Naive thymus-derived CD8-positive, alpha-beta T cell (primary cell): ENCODE measurements at regions not wholly inside any gene's neighbourhood (a gene's known extent, or its start where the extent isn't known, plus 50 kb on each side); places are given as distances from the start of the nearest gene placed in this dataset.
A peak's percentile ranks its signal among the peaks of the same experiment; 100 is the strongest.

Experiments used
- ATAC-seq, 2 donors: fragments of 150-1000 bp; cut with Tn5 transposase in 1 of 2; sonication (Bioruptor Pico), chemical (Tn5 transposase) in 1 of 2; 1 replicate in 1 of 2; 2 replicates in 1 of 2; pipeline ENCODE4 v1.10.0; 2021; ENCODE audit warnings: mild to moderate bottlenecking in 2 of 2, moderate library complexity in 2 of 2
- POLR2A ChIA-PET: fragments of 350-600 bp; sonication (Branson Sonifier 250); formaldehyde crosslinking; loops from one replicate; lab custom pipeline; 2021; ENCODE audit warnings: antibody characterized with exemption; lab: Charles Lee
- DNase-seq, 10 donors: peaks; one replicate each; pipeline versions ENCODE4 v3.0.0 to v3.0.0-alpha.2; 2020 to 2022
- H3K27ac Mint-ChIP-seq, 10 donors: one replicate each; pipeline ENCODE4 v1.8.0; 2020 to 2022; ENCODE audit warnings: mild to moderate bottlenecking in 10 of 10, mixed read lengths in 10 of 10, moderate library complexity in 4 of 10, inconsistent platforms in 1 of 10
- H3K27me3 Mint-ChIP-seq, 5 donors: one replicate each; pipeline ENCODE4 v1.8.0; 2021 to 2022; ENCODE audit warnings: mixed read lengths in 5 of 5
- H3K36me3 Mint-ChIP-seq, 3 donors: one replicate each; pipeline ENCODE4 v1.8.0; 2020 to 2022; ENCODE audit warnings: mixed read lengths in 3 of 3, mild to moderate bottlenecking in 2 of 3, inconsistent platforms in 1 of 3
- H3K4me1 Mint-ChIP-seq, 4 donors: one replicate each; pipeline ENCODE4 v1.8.0; 2021 to 2022; ENCODE audit warnings: mixed read lengths in 4 of 4
- H3K4me3 Mint-ChIP-seq, 10 donors: one replicate each; pipeline ENCODE4 v1.8.0; 2020 to 2022; ENCODE audit warnings: mild to moderate bottlenecking in 10 of 10, mixed read lengths in 10 of 10, moderate library complexity in 6 of 10, inconsistent platforms in 1 of 10
- H3K9me3 Mint-ChIP-seq, 9 donors: one replicate each; pipeline ENCODE4 v1.8.0; 2020 to 2022; ENCODE audit warnings: mixed read lengths in 9 of 9, mild to moderate bottlenecking in 3 of 9, inconsistent platforms in 1 of 9, moderate library complexity in 1 of 9

DNA sequence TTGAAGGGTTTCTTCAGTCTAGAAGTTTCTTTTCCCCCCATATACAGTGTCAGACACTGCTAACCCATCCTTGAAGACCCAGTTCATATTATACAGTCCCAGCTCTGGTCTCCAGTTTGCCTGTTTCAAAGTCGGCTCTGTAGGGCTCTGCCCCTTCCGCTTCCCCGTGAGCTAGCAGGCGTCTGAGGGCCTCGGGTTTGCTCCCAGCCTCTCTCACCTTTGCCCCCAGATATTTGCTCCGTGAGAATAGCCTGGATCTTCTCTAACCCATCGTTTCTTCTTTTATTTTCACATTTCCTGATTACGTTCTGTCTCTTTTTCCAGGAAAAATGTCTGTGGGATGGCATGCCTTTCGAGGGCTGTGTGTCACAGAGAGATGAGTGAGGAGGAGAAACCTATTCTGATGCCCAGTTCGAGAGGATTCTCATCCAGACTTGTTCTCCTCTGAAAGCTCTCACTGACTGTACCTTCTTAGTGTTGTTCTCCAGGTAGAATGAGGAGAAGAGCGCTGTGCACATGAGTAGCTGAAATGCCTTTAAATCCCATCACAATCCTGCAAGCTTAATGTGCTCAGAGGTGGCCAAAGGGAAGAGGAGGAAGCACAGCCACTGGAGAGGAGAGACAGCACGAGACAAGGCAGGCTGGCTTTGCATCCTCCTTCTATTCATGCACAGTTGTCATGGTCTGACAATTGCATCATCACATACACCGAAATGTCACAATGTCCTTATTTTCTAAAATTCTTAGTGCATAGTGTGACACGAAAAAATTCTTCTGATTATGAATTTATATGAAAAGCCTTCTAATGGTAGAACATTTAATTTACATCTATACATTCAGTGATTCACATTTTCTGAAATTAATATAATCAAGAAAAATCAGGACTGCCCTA, 171.1 kb downstream of the FOXA2 start:
- Mint-ChIP-seq H3K9me3 (peaks cover 0 to 34% (median 1%) of the 10 kb centered on the region in 9 donors), H3K4me1 (no peaks in the 10 kb centered on the region), H3K27me3 (peaks cover 0 to 24% (median 2%) of the 10 kb centered on the region in 5 donors), H3K4me3 (no peak overlapping the region), H3K36me3 (no peaks in the 10 kb centered on the region), H3K27ac (no peak overlapping the region)
- ATAC-seq: no peak
- POLR2A ChIA-PET: no interaction called here
- DNase-seq: no peak

DNA sequence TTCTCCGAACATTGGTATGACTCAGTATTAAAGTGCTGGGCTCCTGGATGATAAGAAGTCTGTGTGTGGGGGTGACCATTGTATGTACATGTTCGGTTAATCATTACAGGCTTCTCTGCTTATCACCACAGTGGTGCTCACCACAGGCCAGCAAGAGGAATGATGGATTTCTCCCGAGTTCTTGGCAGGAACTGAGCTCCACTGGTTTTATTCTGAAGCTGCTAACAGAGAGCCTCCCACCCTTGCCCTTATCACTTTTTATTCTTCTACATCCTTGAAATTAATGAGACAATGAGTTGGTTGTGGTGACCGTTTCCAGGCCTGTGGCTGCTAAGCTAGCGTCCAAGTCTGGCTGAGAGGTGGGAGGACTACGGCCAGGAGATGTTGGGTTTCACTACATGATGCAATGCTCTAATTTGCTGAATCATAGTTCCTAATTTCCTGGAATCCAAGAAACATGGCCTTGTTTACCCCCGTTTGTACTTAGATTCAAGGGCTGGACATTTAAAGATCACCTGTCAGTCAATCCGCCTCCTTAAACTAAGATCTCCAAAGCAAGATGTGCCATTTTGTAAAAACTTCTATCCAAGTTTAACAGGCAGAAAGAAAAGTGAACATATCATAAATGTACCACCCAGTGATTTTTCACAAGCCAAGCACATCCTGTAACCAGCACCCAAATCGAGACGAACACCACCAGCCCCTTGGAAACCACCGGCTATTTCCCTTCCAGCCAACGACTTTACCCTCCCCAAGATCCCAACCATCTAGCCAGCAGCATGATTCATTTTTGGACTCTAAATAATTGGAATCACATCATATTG, 172.5 kb downstream of the FOXA2 start:
- DNase-seq (no peak), ATAC-seq (no peak)
- H3K27ac Mint-ChIP-seq: no peak overlapping the region
- no peaks in the 10 kb centered on the region for H3K36me3 Mint-ChIP-seq
- H3K27me3 Mint-ChIP-seq: peaks cover 1 to 14% (median 2%) of the 10 kb centered on the region in 5 donors
- POLR2A ChIA-PET: no interaction called here
- no peak overlapping the region for H3K4me3 Mint-ChIP-seq
- H3K9me3 Mint-ChIP-seq: peaks cover 0 to 24% (median 0%) of the 10 kb centered on the region in 9 donors
- peaks cover 0 to 4% (median 2%) of the 10 kb centered on the region in 4 donors for H3K4me1 Mint-ChIP-seq

DNA sequence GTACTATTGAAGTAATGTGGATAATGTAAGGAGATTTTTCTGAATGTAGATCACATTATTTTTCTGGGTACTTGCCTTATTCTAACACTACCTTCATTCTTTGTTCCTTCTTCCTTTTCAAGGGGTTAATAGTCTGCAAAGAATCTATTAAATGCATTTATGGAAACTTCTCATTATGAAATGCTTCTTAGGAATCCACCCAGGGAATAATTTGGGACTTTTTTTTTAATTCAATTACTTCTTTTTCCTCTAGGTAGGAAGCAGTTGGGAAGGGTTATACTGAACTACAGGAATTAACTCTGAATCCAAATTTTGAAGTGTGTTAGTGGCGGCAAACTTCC, 173.1 kb downstream of the FOXA2 start:
- Mint-ChIP-seq H3K27ac (no peak overlapping the region), H3K4me3 (no peak overlapping the region), H3K36me3 (no peaks in the 10 kb centered on the region), H3K27me3 (peaks cover 1 to 14% (median 2%) of the 10 kb centered on the region in 5 donors), H3K9me3 (peaks cover 0 to 24% (median 0%) of the 10 kb centered on the region in 9 donors), H3K4me1 (peaks cover 2 to 9% (median 4%) of the 10 kb centered on the region in 4 donors)
- no peak for ATAC-seq
- DNase-seq: no peak
- POLR2A ChIA-PET: no interaction called here

DNA sequence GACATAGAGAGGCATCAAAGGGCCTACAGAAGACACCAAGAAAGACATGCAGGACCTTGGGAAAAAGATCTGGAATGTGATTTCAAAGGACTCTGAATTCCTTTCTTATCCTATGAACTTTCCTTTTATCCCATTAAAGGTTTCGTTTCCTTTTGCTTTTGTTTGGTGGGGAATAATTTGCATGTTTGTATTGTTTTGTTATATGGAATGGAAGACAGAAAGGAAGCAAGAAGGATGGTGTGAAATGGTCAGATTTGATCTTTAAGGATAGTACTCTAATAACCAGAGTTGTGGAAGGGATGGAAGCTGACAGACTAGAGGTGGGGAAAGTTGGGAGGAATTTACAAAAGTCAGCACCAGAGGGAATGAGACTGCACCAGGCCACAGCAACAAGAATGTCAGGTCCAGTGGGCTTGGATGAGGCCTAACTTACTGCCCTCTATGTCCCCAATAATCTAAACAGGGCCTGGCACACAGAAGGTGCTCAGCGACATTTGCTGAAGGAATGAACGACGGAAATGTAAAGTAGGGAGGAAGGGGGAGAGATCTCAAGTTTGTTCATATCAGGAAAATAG, 173.7 kb downstream of the FOXA2 start:
- no peak for DNase-seq
- H3K4me3 Mint-ChIP-seq: no peak overlapping the region
- H3K36me3 Mint-ChIP-seq: no peaks in the 10 kb centered on the region
- H3K27me3 Mint-ChIP-seq: peaks cover 1 to 14% (median 2%) of the 10 kb centered on the region in 5 donors
- H3K9me3 Mint-ChIP-seq: peaks cover 0 to 24% (median 0%) of the 10 kb centered on the region in 9 donors
- no peak overlapping the region for H3K27ac Mint-ChIP-seq
- H3K4me1 Mint-ChIP-seq: peaks cover 2 to 10% (median 4%) of the 10 kb centered on the region in 4 donors
- ATAC-seq: no peak
- POLR2A ChIA-PET: no interaction called here

DNA sequence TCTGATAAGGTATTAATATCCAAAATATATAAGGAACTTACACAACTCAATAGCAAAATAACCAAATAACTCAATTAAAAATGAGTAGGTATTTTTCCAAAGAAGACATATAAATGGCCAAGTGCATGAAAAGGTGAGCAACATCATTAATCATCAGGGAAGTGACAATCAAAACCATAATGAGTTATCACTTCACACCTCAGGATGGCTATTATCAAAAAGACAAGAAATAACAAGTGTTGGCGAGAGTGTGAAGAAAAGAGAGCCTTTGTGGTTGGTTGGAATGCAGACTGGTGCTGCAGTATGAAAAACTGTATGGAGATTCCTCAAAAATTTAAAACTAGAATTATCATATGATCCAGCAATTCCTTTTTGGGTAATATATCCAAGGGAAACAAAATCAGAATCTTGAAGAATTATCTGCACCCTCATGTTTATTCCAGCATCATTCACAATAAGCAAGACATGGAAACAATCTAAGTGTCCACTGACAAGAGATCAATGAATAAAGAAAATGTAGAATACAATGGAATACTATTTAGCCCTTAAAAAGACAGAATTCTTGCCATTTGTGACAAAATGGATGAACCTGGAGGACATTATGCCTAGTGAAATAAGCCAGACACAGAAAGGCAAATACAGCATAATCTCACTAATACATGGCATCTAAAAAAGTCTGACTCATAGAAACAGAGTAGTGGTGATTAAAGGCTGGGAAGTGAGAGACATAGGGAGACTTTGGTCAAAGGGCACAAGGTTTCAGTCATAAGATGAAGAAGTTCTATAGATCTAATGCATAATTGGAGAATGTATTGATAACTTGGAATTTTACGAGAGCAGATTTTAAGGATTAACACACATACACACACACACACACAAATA, 175.6 kb downstream of the FOXA2 start:
- peaks cover 3 to 18% (median 12%) of the 10 kb centered on the region in 4 donors for H3K4me1 Mint-ChIP-seq
- DNase-seq: no peak
- H3K27me3 Mint-ChIP-seq: peaks cover 2 to 24% (median 5%) of the 10 kb centered on the region in 5 donors
- no peak overlapping the region for H3K27ac Mint-ChIP-seq
- H3K4me3 Mint-ChIP-seq: no peak overlapping the region
- H3K36me3 Mint-ChIP-seq: no peaks in the 10 kb centered on the region
- H3K9me3 Mint-ChIP-seq: peaks cover 0 to 24% (median 0%) of the 10 kb centered on the region in 9 donors
- POLR2A ChIA-PET: no interaction called here
- no peak for ATAC-seq

DNA sequence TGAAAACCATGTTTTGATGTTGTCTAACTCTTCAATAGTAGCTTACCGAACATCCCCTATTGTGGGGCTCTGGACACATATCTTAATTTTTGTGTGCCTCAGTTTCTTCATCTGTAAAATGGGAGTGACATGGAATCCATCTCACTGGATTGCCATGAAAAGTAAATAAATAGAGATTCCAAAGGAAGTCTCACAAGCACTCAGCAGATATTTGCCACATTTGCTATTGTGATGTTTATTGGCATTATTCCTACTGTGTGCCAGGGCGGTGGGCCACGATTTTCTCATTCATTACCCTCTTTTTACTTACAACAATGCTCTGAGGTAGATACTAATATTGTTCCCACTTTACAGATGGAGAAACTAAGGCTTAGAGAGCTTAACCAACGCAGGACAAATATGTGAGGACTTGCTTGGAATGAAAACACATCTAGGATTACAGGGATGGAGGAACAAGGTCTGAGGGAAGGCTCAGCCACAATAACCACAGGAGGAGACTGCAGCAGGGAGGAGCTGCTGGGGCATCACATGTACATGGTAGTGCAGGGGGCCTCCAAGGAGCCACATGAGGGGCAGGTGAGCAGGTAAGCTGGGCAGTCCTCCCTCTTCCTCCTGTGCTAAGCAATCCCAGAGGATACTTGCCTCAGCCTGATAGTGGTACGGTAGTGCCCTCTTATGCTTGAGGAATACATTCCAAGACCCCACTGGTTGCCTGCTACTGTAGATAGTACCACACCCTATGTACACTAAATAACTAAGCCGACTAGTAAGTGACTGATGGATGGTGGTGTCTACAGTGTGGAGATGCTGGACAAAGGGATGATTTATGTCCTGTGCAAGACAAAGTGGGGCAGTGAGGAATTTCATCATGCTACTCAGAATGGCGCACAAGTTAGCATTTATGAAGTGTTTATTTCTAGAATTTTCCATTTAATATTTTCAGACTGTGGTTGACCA, 176.9 kb downstream of the FOXA2 start:
- no peak overlapping the region for H3K4me3 Mint-ChIP-seq

DNA sequence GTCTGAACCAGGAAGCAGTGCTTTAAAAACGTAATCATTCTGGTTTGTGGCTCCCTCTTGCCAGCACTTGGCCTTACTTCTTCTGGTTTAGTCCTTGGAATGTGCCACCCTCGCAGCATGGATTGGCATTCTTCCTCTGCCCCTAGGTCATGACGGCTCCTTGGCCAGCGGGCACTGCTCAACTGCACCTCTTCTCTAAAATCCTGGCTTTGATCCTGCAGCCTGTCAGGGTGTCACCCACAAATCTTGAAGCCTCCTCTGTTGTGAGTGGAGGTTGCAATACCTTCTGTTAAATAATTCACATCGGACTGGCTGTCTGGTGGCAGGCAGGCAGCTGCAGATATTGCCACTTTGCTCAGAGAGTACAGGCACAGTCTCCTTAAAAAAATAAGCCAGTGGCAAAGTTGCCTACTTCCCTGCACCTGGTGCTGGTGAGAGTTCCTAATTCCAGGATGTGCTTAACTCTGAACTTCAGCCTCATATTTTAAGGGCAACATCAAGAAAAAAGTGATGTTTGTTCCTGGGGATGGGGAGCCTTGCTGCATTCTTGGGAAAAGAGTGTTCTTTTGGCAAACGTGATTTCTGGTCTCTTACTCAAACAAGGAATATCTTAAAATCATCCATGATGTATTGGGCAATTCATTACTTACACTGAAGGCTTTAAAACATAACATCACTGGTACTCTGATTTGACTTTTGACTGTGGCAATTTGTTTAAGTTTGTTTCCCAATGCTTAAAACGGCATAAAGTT, 179.8 kb downstream of the FOXA2 start:
- DNase-seq (no peak), ATAC-seq (no peak)
- peaks cover 0 to 8% (median 0%) of the 10 kb centered on the region in 9 donors for H3K9me3 Mint-ChIP-seq
- POLR2A ChIA-PET: no interaction called here
- H3K36me3 Mint-ChIP-seq: no peaks in the 10 kb centered on the region
- peak overlapping the region in 2 of 10 donors; percentile 40 to 57 for H3K4me3 Mint-ChIP-seq
- H3K4me1 Mint-ChIP-seq: peaks cover 5 to 28% (median 21%) of the 10 kb centered on the region in 4 donors
- no peak overlapping the region for H3K27ac Mint-ChIP-seq
- peaks cover 7 to 44% (median 13%) of the 10 kb centered on the region in 5 donors for H3K27me3 Mint-ChIP-seq

More for the DNA sequence above, 176.9 kb downstream of the FOXA2 start:
- peaks cover 0 to 15% (median 0%) of the 10 kb centered on the region in 9 donors for H3K9me3 Mint-ChIP-seq
- POLR2A ChIA-PET: no interaction called here
- H3K36me3 Mint-ChIP-seq: no peaks in the 10 kb centered on the region
- ATAC-seq: no peak
- no peak overlapping the region for H3K27ac Mint-ChIP-seq
- peaks cover 5 to 28% (median 21%) of the 10 kb centered on the region in 4 donors for H3K4me1 Mint-ChIP-seq
- H3K27me3 Mint-ChIP-seq: peaks cover 6 to 26% (median 7%) of the 10 kb centered on the region in 5 donors
- no peak for DNase-seq

DNA sequence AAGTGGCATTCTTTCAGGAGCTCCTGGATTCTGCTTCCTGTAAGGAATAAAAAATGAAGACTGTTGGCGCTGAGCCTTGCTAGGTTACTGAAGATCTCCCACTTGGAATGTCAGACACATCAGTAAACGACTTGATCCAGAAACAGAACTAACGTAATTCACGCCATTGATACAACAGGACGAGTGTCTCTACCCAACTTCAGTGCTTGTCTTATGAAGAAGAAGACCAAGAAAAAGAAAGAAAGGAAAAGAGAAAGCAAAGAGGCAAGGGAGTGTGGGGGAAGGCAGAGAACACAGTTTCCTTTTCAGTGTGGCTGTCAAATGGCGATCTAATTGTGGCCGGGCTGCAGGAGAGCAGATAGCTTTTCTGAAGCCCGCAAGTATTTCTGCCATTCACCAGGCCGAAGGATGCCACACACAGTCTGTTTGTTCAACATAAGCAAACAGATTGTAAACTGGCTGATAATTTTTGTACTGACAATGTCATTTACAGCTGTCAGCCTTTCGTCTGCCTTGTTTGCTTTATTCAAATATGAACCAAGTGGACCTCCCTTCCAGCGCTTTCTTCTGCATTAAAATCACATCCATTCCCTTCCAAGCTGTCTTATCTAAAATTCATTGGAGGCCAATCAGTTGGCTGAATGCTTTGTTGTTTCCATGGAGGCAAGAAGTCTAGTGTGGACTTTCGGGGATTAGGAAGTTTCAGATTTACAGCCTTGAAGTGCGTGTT, 180.6 kb downstream of the FOXA2 start:
- H3K36me3 Mint-ChIP-seq: no peaks in the 10 kb centered on the region
- POLR2A ChIA-PET: no interaction called here
- H3K27me3 Mint-ChIP-seq: peaks cover 7 to 44% (median 13%) of the 10 kb centered on the region in 5 donors
- H3K27ac Mint-ChIP-seq: peak overlapping the region in 2 of 10 donors; percentile 27 to 42
- H3K4me1 Mint-ChIP-seq: peaks cover 5 to 28% (median 21%) of the 10 kb centered on the region in 4 donors
- ATAC-seq: no peak
- peak overlapping the region; percentile 36 to 81 (median 62) for H3K4me3 Mint-ChIP-seq
- H3K9me3 Mint-ChIP-seq: peaks cover 0 to 3% (median 0%) of the 10 kb centered on the region in 9 donors
- DNase-seq: no peak

DNA sequence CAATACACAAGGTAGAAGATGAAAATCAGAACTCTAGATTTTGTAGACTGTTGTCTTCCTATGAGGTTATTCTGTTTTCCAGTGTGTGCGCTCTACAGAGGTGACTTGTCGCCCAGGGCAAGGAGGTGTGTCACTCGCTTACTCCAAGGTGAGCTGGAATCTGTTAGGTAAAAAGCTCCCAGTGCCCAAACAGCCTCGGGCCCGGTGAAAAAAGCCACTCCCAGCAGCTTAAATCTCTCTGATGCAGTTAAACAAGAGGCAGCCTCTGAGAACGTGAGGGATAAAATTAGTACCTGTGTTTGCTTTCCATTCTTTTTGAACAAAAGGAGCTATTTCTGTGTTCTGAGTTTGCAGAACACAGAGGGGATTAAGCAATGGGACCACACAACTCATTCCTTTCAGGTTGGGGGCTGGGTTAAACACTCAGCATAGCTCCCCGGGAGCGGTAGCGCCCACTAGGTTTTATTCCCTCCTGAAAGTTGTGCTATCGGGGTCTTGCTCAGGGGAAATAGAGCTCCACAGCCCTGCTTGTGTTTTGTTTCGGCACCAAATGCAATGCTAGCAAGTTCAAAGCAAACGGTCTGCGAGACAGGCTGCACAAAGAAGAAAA, 181.2 kb downstream of the FOXA2 start:
- Mint-ChIP-seq H3K36me3 (no peaks in the 10 kb centered on the region), H3K9me3 (peaks cover 0 to 7% (median 0%) of the 10 kb centered on the region in 9 donors), H3K4me1 (peaks cover 5 to 28% (median 21%) of the 10 kb centered on the region in 4 donors), H3K27ac (no peak overlapping the region), H3K4me3 (peak overlapping the region; percentile 27 to 77 (median 54)), H3K27me3 (peaks cover 7 to 44% (median 16%) of the 10 kb centered on the region in 5 donors)
- no peak for DNase-seq
- POLR2A ChIA-PET: no interaction called here
- ATAC-seq: no peak

DNA sequence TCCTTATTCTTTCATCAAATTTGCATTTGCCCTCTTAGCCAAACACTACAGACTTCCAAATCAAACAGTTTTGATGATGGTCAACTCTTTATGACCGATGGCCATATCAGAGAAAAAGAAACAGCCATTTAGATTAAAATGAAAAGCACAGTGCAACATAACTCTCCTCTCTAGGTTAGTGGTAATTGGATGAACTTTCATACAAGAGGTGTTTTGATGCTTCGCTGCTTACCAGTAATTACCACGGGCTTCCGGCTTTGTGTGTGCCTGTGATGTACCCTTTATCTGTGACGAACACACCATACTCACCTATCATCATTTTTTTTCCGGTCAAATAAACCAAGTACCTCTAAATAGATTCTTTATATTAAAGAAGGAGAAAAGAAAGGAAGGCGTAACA, 181.8 kb downstream of the FOXA2 start:
- H3K4me1 Mint-ChIP-seq: peaks cover 5 to 28% (median 21%) of the 10 kb centered on the region in 4 donors
- no peak for DNase-seq
- ATAC-seq: no peak
- peaks cover 0 to 10% (median 0%) of the 10 kb centered on the region in 9 donors for H3K9me3 Mint-ChIP-seq
- POLR2A ChIA-PET: no interaction called here
- H3K27me3 Mint-ChIP-seq: peaks cover 7 to 44% (median 16%) of the 10 kb centered on the region in 5 donors
- H3K27ac Mint-ChIP-seq: no peak overlapping the region
- H3K36me3 Mint-ChIP-seq: no peaks in the 10 kb centered on the region
- H3K4me3 Mint-ChIP-seq: peak overlapping the region in 5 of 10 donors; percentile 11 to 77 (median 36)
